Suprapubic skin (tissue), 4 donors: ENCODE measurements at regions not wholly inside any gene's neighbourhood (a gene's known extent, or its start where the extent isn't known, plus 50 kb on each side); places are given as distances from the start of the nearest gene placed in this dataset.

Experiments used
- EP300 ChIP-seq: sonication (generic); formaldehyde crosslinking; IDR thresholded peaks from one replicate; pipeline ENCODE4 v1.6.1; 2017; ENCODE audit warnings: antibody characterized with exemption
- POLR2A ChIP-seq, 2 donors: fragments of 450-650 bp; IDR thresholded peaks; one replicate each; pipeline ENCODE4 v1.6.1; 2017; ENCODE audit warnings: antibody characterized with exemption in 2 of 2, mild to moderate bottlenecking in 2 of 2, moderate library complexity in 2 of 2
- POLR2AphosphoS5 ChIP-seq, 3 donors: sonication (generic); formaldehyde crosslinking; IDR thresholded peaks; one replicate each; pipeline ENCODE4 v1.6.1; 2017; ENCODE audit warnings: antibody characterized with exemption in 3 of 3
- TF ChIP-seq, protein P1 (sequence below), 2 donors: fragments of 200-600 bp in 1 of 2; fragments of 450-650 bp in 1 of 2; sonication (generic) in 1 of 2; IDR thresholded peaks; one replicate each; pipeline ENCODE4 v1.5.1; 2016 to 2019; ENCODE audit warnings: antibody characterized with exemption in 2 of 2, mild to moderate bottlenecking in 1 of 2, moderate library complexity in 1 of 2

DNA sequence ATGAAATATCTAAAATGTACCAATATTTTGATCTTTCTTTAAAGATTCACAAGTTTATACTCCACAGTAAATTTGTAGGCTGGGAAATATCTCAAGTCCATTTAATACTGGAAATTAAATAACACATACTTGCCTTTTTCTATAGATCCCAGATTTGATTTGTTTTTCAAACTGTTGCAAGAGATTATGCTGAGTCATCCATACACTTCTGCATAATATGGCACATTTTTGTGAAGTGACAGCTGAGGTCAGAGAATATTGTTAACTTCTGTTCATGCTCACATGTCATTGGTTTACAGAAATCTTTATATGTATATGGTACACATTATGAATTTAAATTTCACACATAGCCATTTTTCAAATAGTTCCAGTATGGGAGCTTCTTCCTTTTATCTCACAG lies 1066.3 kb upstream of the NUDT12 start:
- TF ChIP-seq, protein P1, sequence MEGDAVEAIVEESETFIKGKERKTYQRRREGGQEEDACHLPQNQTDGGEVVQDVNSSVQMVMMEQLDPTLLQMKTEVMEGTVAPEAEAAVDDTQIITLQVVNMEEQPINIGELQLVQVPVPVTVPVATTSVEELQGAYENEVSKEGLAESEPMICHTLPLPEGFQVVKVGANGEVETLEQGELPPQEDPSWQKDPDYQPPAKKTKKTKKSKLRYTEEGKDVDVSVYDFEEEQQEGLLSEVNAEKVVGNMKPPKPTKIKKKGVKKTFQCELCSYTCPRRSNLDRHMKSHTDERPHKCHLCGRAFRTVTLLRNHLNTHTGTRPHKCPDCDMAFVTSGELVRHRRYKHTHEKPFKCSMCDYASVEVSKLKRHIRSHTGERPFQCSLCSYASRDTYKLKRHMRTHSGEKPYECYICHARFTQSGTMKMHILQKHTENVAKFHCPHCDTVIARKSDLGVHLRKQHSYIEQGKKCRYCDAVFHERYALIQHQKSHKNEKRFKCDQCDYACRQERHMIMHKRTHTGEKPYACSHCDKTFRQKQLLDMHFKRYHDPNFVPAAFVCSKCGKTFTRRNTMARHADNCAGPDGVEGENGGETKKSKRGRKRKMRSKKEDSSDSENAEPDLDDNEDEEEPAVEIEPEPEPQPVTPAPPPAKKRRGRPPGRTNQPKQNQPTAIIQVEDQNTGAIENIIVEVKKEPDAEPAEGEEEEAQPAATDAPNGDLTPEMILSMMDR (IDR thresholded peaks at IDR 0.05), result no peak
- TF ChIP-seq POLR2A (IDR thresholded peaks at IDR 0.05) (no peak), POLR2AphosphoS5 (IDR thresholded peaks at IDR 0.05) (no peak), EP300 (no peak)
